NCI-H524 (cell line): ENCODE measurements at regions not wholly inside any gene's neighbourhood (a gene's known extent, or its start where the extent isn't known, plus 50 kb on each side); places are given as distances from the start of the nearest gene placed in this dataset.
"Not testable (repeated sequence)": the region's sequence is repeated elsewhere in the genome, so short reads cannot be mapped to it uniquely, and the experiment has no call there.

Source experiments
- DNase-seq, 2 experiments: peaks; one replicate each; lab custom pipeline; 2025; lab: John Stamatoyannopoulos, UW

GRCh38 chrX:40530509-40530908 is 50.3 kb upstream of the ATP6AP2 start:
- no peak for DNase-seq

GRCh38 chrX:40527543-40527942 is 53.2 kb upstream of the ATP6AP2 start:
- DNase-seq: no peak

GRCh38 chrX:40526412-40526811 is 54.4 kb upstream of the ATP6AP2 start:
- no peak for DNase-seq

GRCh38 chrX:40525901-40526300 is 54.9 kb upstream of the ATP6AP2 start:
- DNase-seq: not testable (repeated sequence)

GRCh38 chrX:40524423-40524822 is 56.3 kb upstream of the ATP6AP2 start:
- no peak for DNase-seq

GRCh38 chrX:40523852-40524251 is 56.9 kb upstream of the ATP6AP2 start:
- no peak for DNase-seq

- DNase-seq: peak in 1 of 2 experiments; percentile 17
Observed at GRCh38 chrX:40521868-40522450, 58.8 kb upstream of the ATP6AP2 start.

GRCh38 chrX:40514376-40514775 is 66.4 kb upstream of the ATP6AP2 start:
- DNase-seq: no peak

GRCh38 chrX:40513835-40514234 is 66.9 kb upstream of the ATP6AP2 start:
- DNase-seq: no peak

GRCh38 chrX:40513012-40513411 is 67.8 kb upstream of the ATP6AP2 start:
- DNase-seq: no peak

GRCh38 chrX:40511258-40511657 is 69.5 kb upstream of the ATP6AP2 start:
- no peak for DNase-seq

- no peak for DNase-seq
Observed at GRCh38 chrX:40508560-40508959, 72.2 kb upstream of the ATP6AP2 start.

GRCh38 chrX:40506201-40506985 is 74.4 kb upstream of the ATP6AP2 start:
- DNase-seq: no peak

GRCh38 chrX:40504801-40505605 is 75.8 kb upstream of the ATP6AP2 start:
- DNase-seq: no peak

GRCh38 chrX:40503094-40503493 is 77.7 kb upstream of the ATP6AP2 start:
- DNase-seq: no peak

GRCh38 chrX:40502688-40503087 is 78.1 kb upstream of the ATP6AP2 start:
- no peak for DNase-seq

- no peak for DNase-seq
Observed at GRCh38 chrX:40501164-40501855, 79.5 kb upstream of the ATP6AP2 start.

GRCh38 chrX:40496728-40497127 is 84.0 kb upstream of the ATP6AP2 start:
- DNase-seq: peak; percentile 10 to 69

GRCh38 chrX:40495659-40496058 is 85.1 kb upstream of the ATP6AP2 start:
- DNase-seq: no peak

- DNase-seq: no peak
Observed at GRCh38 chrX:40494005-40494404, 86.8 kb upstream of the ATP6AP2 start.

GRCh38 chrX:40488296-40488695 is 92.5 kb upstream of the ATP6AP2 start:
- no peak for DNase-seq

GRCh38 chrX:40485973-40486372 is 94.8 kb upstream of the ATP6AP2 start:
- DNase-seq: no peak
